Right cardiac atrium (tissue), 5 donors: ENCODE measurements at regions not wholly inside any gene's neighbourhood (a gene's known extent, or its start where the extent isn't known, plus 50 kb on each side); places are given as distances from the start of the nearest gene placed in this dataset.

Source experiments
- ATAC-seq, 2 donors: fragments of 200-7000 bp; cut with Tn5 transposase; one replicate each; pipeline versions ENCODE4 v1.8.0 to v1.9.1; 2020; ENCODE audit warnings: moderate library complexity in 2 of 2, mild to moderate bottlenecking in 1 of 2
- DNase-seq, 3 donors: peaks; one replicate each; pipeline ENCODE4 v3.0.0-alpha.2; 2020
- H3K27ac ChIP-seq: one replicate; pipeline ENCODE4 v1.5.1; 2013; ENCODE audit warnings: mild to moderate bottlenecking, low read length, control low read depth, moderate library complexity
- H3K27me3 ChIP-seq: one replicate; pipeline ENCODE4 v1.6.1; 2013; ENCODE audit not compliant: control insufficient read depth, insufficient read depth
- H3K4me1 ChIP-seq: one replicate; pipeline ENCODE4 v1.6.1; 2013; ENCODE audit warnings: low read length; ENCODE audit not compliant: control insufficient read depth, insufficient read depth
- H3K4me3 ChIP-seq: one replicate; pipeline ENCODE4 v1.5.1; 2013; ENCODE audit warnings: low read length, control low read depth
- H3K9me3 ChIP-seq: one replicate; pipeline ENCODE4 v1.6.1; 2013; ENCODE audit warnings: low read length; ENCODE audit not compliant: control insufficient read depth
- WGBS: extraction: QIAGEN DNeasy Blood & Tissue Kit; methylation state at CpG from one replicate; pipeline ENCODE4 v1.1.7; 2013; 5-methylcytosine and 5-hydroxymethylcytosine counted together
- intact Hi-C, 4 donors: fragments of 100-400 bp; cut with DNase I; formaldehyde crosslinking; loops; one replicate each; pipeline versions ENCODE4 v1.11.0 to v1.14.0; 2022 to 2023
- donor health status: healthy with polysubstance abuse.
- donor health status: DM: no; HTN: yes; CAD: no.
- donor health status: DM: no; HTN: no; CAD: no.
- donor health status: DM: no; HTN: yes; CAD: no; lungs with severe emphysema.
- donor health status: DM: yes; HTN: yes; CAD: no.

DNA sequence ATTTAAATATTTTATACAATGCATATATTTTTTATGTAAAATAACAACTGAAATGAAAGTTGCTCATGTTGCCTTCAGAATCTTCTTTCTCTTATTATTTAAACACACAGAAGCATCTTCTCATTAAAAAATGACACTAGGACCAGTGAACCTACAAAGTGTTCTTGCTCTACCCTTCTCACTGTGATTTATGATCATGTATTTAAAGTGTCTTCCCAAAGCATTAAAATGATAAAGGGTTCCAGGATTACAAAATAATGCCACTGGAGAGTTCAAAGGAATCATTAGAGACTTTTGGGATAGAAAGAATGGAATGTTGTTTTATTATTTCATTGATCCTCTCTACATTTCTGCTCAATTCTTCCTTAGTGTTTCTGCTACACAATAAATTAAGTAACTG, 643.6 kb upstream of the SLITRK1 start:
- no peak overlapping the region for H3K27ac ChIP-seq
- DNase-seq (no peak), ATAC-seq (no peak)
- no peak overlapping the region for H3K4me3 ChIP-seq
- H3K4me1 ChIP-seq: no peaks in the 10 kb centered on the region
- intact Hi-C loops: no loop called here
- H3K9me3 ChIP-seq: no peaks in the 10 kb centered on the region
- no peaks in the 10 kb centered on the region for H3K27me3 ChIP-seq

GRCh38 chr13:84524586-84524985, 642.3 kb upstream of the SLITRK1 start:
- intact Hi-C loops: no loop called here
- no peaks in the 10 kb centered on the region for H3K4me1 ChIP-seq
- ATAC-seq (no peak), DNase-seq (no peak)
- H3K9me3 ChIP-seq: no peaks in the 10 kb centered on the region
- H3K27ac ChIP-seq: no peak overlapping the region
- WGBS: 61% methylated on average over 3 of the region's 3 CpGs
- H3K27me3 ChIP-seq: no peaks in the 10 kb centered on the region
- no peak overlapping the region for H3K4me3 ChIP-seq

GRCh38 chr13:84500016-84500415, 617.7 kb upstream of the SLITRK1 start:
- intact Hi-C loops: no loop called here
- no peak overlapping the region for H3K27ac ChIP-seq
- no peaks in the 10 kb centered on the region for H3K4me1 ChIP-seq
- no peak overlapping the region for H3K4me3 ChIP-seq
- DNase-seq (no peak), ATAC-seq (no peak)
- H3K9me3 ChIP-seq: no peaks in the 10 kb centered on the region
- WGBS: 37% methylated on average over 1 of the region's 1 CpG
- H3K27me3 ChIP-seq: no peaks in the 10 kb centered on the region

DNA sequence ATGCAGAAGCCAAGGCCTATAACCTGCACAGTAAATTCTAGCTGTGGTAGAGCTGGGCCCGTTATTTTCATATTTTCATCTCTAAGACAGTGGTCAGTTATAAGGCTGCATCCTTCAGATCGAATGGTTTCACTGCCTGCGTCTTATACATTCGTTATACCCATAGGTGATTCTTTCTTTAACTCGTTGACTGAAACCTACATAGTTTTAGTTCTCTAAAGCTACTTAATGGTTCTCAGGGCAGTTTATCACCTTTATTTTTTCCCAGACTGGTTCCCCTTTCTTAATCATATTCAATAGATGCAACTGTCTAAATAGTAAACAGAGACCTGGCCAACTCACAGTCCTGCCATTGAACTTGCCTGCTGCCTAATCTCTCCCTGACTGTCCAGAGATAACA, 615.3 kb upstream of the SLITRK1 start:
- no peak overlapping the region for H3K4me3 ChIP-seq
- intact Hi-C loops: no loop called here
- no peak overlapping the region for H3K27ac ChIP-seq
- H3K4me1 ChIP-seq: no peaks in the 10 kb centered on the region
- H3K9me3 ChIP-seq: no peaks in the 10 kb centered on the region
- H3K27me3 ChIP-seq: no peaks in the 10 kb centered on the region
- WGBS: 84% methylated on average over 5 of the region's 5 CpGs
- DNase-seq: no peak
- no peak for ATAC-seq

GRCh38 chr13:84491952-84492351, 609.7 kb upstream of the SLITRK1 start:
- Histone ChIP-seq H3K27ac (no peak overlapping the region), H3K9me3 (no peaks in the 10 kb centered on the region), H3K27me3 (no peaks in the 10 kb centered on the region), H3K4me1 (no peaks in the 10 kb centered on the region), H3K4me3 (no peak overlapping the region)
- intact Hi-C loops: no loop called here
- 87% methylated on average over 4 of the region's 4 CpGs for WGBS
- no peak for DNase-seq
- no peak for ATAC-seq

DNA sequence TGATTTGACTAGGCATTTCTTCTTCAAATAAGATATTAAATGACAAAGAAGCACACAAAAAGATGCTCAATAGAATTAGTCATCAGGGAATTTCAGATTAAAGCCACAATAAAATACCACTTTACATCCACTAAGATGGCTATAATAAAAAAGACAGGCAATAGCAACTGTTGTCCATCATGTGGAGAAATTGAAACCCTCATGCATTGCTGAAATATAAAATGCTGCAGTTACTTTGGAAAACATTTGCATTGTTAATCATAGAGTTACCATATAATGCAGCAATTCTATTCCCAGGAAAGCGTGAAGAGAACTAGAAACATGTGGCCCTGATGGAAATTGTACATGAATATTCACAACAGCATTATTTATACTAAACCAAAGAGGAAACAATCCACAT, 605.5 kb upstream of the SLITRK1 start:
- intact Hi-C loops: no loop called here
- WGBS: 74% methylated on average over 1 of the region's 1 CpG
- no peak for ATAC-seq
- Histone ChIP-seq H3K27me3 (no peaks in the 10 kb centered on the region), H3K9me3 (no peaks in the 10 kb centered on the region), H3K27ac (no peak overlapping the region), H3K4me1 (no peaks in the 10 kb centered on the region), H3K4me3 (no peak overlapping the region)
- no peak for DNase-seq

DNA sequence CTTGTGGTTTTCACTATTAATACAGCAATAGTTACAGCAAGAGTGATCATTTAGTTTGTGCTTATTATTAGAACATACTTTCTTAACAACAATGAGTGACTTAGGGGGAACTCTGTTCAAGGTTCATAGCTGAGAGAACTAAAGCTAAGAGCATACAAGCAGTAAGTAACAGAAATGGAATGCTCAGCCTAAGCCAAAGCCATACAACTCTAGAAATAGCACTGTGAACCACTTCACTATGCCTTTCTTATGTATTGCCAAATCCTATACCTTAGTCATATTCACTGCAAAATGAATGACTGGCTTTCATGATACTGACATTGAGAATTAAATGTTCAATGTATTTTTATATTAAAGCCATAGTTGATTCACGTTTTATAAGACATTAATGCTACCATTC, 599.7 kb upstream of the SLITRK1 start:
- Histone ChIP-seq H3K4me1 (no peaks in the 10 kb centered on the region), H3K4me3 (no peak overlapping the region), H3K27me3 (no peaks in the 10 kb centered on the region), H3K9me3 (no peaks in the 10 kb centered on the region), H3K27ac (no peak overlapping the region)
- ATAC-seq (no peak), DNase-seq (no peak)
- 69% methylated on average over 1 of the region's 1 CpG for WGBS
- intact Hi-C loops: no loop called here

GRCh38 chr13:84479656-84480055, 597.4 kb upstream of the SLITRK1 start:
- WGBS: 81% methylated on average over 1 of the region's 1 CpG
- ATAC-seq: no peak

DNA sequence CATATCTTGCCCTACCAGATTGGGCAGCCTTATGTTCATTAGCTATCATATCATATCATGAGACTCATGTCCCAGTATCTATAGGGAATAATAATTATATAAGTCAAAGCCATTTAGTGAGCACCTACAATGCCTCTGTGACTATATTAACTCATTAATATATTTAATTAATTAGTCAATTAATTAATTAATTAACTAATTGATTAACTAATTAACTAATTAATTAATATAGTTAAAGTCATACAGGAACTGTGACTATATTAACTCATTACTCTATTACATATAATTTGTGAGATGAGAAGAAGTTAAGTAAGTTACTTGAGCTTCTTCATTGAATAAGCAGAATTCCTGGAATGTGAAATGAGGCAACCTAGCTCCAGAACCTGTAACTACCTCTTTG, 588.3 kb upstream of the SLITRK1 start:
- DNase-seq (no peak), ATAC-seq (no peak)
- Histone ChIP-seq H3K27ac (no peak overlapping the region), H3K4me1 (no peaks in the 10 kb centered on the region), H3K27me3 (no peaks in the 10 kb centered on the region), H3K9me3 (no peaks in the 10 kb centered on the region), H3K4me3 (no peak overlapping the region)
- intact Hi-C loops: no loop called here

More at GRCh38 chr13:84479656-84480055, 597.4 kb upstream of the SLITRK1 start:
- H3K4me3 ChIP-seq: no peak overlapping the region
- H3K27ac ChIP-seq: no peak overlapping the region
- no peak for DNase-seq
- no peaks in the 10 kb centered on the region for H3K4me1 ChIP-seq
- intact Hi-C loops: no loop called here
- H3K9me3 ChIP-seq: no peaks in the 10 kb centered on the region
- H3K27me3 ChIP-seq: no peaks in the 10 kb centered on the region

- no peak for ATAC-seq
- Histone ChIP-seq H3K27me3 (no peaks in the 10 kb centered on the region), H3K4me1 (no peaks in the 10 kb centered on the region), H3K9me3 (no peaks in the 10 kb centered on the region), H3K4me3 (no peak overlapping the region), H3K27ac (no peak overlapping the region)
- DNase-seq: no peak
- intact Hi-C loops: no loop called here
These were observed 584.2 kb upstream of the SLITRK1 start for GRCh38 chr13:84466461-84466860.

GRCh38 chr13:84460989-84461388, 578.7 kb upstream of the SLITRK1 start:
- no peak overlapping the region for H3K27ac ChIP-seq
- H3K9me3 ChIP-seq: no peaks in the 10 kb centered on the region
- DNase-seq: no peak
- ATAC-seq: no peak
- H3K27me3 ChIP-seq: no peaks in the 10 kb centered on the region
- intact Hi-C loops: no loop called here
- no peaks in the 10 kb centered on the region for H3K4me1 ChIP-seq
- no peak overlapping the region for H3K4me3 ChIP-seq

- ATAC-seq: no peak
- intact Hi-C loops: no loop called here
These were observed 573.0 kb upstream of the SLITRK1 start for GRCh38 chr13:84455143-84455905.

More at GRCh38 chr13:84455143-84455905, 573.0 kb upstream of the SLITRK1 start:
- Histone ChIP-seq H3K27ac (no peak overlapping the region), H3K9me3 (no peaks in the 10 kb centered on the region), H3K27me3 (no peaks in the 10 kb centered on the region), H3K4me1 (no peaks in the 10 kb centered on the region), H3K4me3 (no peak overlapping the region)
- 82% methylated on average over 7 of the region's 7 CpGs for WGBS
- DNase-seq: no peak
